Activated B cell treated with CpG ODN at 0.5 μM for 24 hours (primary cell): ENCODE measurements at regions not wholly inside any gene's neighbourhood (a gene's known extent, or its start where the extent isn't known, plus 50 kb on each side); places are given as distances from the start of the nearest gene placed in this dataset.

ENCODE experiments used
- ATAC-seq: fragments of 200-7000 bp; cut with Tn5 transposase; one replicate; pipeline ENCODE4 v1.10.0; 2021; ENCODE audit warnings: low read depth, mild to moderate bottlenecking, moderate library complexity
- CTCF ChIA-PET: fragments of 350-600 bp; sonication (Branson Sonifier 250); formaldehyde crosslinking; loops from one replicate; lab custom pipeline; 2021; ENCODE audit warnings: antibody characterized with exemption; lab: Charles Lee
- POLR2A ChIA-PET: fragments of 350-600 bp; sonication (Branson Sonifier 250); formaldehyde crosslinking; loops from one replicate; lab custom pipeline; 2021; ENCODE audit warnings: antibody characterized with exemption; lab: Charles Lee
- DNase-seq: peaks from one replicate; pipeline ENCODE4 v3.0.0; 2022
- H3K27ac Mint-ChIP-seq: one replicate; pipeline ENCODE4 v1.8.0; 2020; ENCODE audit warnings: mixed read lengths
- H3K27me3 Mint-ChIP-seq: one replicate; pipeline ENCODE4 v1.8.0; 2021; ENCODE audit warnings: mixed read lengths
- H3K36me3 Mint-ChIP-seq: one replicate; pipeline ENCODE4 v1.8.0; 2021; ENCODE audit warnings: low read depth, mixed read lengths
- H3K4me1 Mint-ChIP-seq: one replicate; pipeline ENCODE4 v1.8.0; 2021; ENCODE audit warnings: mixed read lengths
- H3K4me3 Mint-ChIP-seq: one replicate; pipeline ENCODE4 v1.8.0; 2020; ENCODE audit warnings: mild to moderate bottlenecking, mixed read lengths
- H3K9me3 Mint-ChIP-seq: one replicate; pipeline ENCODE4 v1.8.0; 2020; ENCODE audit warnings: mixed read lengths
- intact Hi-C: fragments of 100-400 bp; cut with micrococcal nuclease; formaldehyde crosslinking; loops from one replicate; pipeline ENCODE4 v1.15.1; 2024
- TF ChIP-seq, protein P1 (sequence below): fragments of 200-600 bp; IDR thresholded peaks from one replicate; pipeline ENCODE4 v1.8.0; 2022; ENCODE audit warnings: antibody characterized with exemption, mild to moderate bottlenecking

DNA sequence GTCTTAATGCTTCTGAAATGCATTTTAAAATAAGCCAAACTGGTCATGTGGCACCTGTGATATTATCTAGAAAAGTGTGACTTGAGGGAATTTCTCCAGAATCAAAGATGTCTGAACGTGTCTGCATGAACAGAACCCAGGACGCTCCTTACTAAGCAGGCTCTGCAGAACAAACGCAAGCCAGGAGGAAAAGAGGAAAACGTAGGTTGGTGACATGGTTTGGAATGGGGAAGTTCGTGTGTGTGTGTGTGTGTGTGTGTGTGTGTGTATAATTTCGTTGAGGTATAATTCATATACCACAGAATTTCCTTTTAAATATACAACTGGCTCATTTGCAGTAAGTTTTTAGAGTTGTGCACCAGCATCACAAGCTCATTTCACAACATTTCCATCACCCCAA lies 200.5 kb upstream of the FOXQ1 start:
- no peaks in the 10 kb centered on the region for H3K36me3 Mint-ChIP-seq
- H3K27me3 Mint-ChIP-seq, result peaks cover 4% of the 10 kb centered on the region
- intact Hi-C loops, result no loop called here
- DNase-seq (no peak), ATAC-seq (no peak)
- POLR2A ChIA-PET, result no interaction called here
- no peak overlapping the region for H3K27ac Mint-ChIP-seq
- H3K4me1 Mint-ChIP-seq, result no peaks in the 10 kb centered on the region
- CTCF ChIA-PET, result no interaction called here
- TF ChIP-seq, protein P1, sequence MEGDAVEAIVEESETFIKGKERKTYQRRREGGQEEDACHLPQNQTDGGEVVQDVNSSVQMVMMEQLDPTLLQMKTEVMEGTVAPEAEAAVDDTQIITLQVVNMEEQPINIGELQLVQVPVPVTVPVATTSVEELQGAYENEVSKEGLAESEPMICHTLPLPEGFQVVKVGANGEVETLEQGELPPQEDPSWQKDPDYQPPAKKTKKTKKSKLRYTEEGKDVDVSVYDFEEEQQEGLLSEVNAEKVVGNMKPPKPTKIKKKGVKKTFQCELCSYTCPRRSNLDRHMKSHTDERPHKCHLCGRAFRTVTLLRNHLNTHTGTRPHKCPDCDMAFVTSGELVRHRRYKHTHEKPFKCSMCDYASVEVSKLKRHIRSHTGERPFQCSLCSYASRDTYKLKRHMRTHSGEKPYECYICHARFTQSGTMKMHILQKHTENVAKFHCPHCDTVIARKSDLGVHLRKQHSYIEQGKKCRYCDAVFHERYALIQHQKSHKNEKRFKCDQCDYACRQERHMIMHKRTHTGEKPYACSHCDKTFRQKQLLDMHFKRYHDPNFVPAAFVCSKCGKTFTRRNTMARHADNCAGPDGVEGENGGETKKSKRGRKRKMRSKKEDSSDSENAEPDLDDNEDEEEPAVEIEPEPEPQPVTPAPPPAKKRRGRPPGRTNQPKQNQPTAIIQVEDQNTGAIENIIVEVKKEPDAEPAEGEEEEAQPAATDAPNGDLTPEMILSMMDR, result no peak
- H3K9me3 Mint-ChIP-seq, result no peaks in the 10 kb centered on the region
- H3K4me3 Mint-ChIP-seq, result no peak overlapping the region

DNA sequence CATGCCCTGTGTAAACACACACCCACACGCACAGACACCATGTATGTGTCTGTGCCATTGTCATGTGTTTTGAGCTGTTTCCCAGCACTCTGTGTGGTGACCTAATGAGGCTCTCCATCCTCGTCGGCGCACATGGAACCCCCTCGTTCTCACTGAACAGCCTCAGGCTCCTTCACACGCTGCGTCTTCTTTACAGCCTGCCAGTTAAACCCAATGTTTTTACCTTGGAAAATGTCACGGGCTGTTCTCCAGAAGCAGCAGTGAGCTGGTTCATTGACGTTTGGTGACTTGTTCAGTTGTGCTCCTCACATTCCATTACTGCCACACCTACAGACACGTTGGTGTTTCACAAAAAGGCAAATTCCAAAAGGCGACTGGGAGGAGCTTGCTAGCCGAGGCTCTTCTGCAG lies 201.0 kb upstream of the FOXQ1 start:
- CTCF ChIA-PET, result no interaction called here
- Mint-ChIP-seq H3K36me3 (no peaks in the 10 kb centered on the region), H3K27ac (no peak overlapping the region), H3K9me3 (no peaks in the 10 kb centered on the region), H3K4me1 (no peaks in the 10 kb centered on the region), H3K27me3 (peaks cover 6% of the 10 kb centered on the region), H3K4me3 (no peak overlapping the region)
- intact Hi-C loops, result no loop called here
- POLR2A ChIA-PET, result no interaction called here
- DNase-seq (no peak), ATAC-seq (no peak)
- TF ChIP-seq, protein P1, result no peak

DNA sequence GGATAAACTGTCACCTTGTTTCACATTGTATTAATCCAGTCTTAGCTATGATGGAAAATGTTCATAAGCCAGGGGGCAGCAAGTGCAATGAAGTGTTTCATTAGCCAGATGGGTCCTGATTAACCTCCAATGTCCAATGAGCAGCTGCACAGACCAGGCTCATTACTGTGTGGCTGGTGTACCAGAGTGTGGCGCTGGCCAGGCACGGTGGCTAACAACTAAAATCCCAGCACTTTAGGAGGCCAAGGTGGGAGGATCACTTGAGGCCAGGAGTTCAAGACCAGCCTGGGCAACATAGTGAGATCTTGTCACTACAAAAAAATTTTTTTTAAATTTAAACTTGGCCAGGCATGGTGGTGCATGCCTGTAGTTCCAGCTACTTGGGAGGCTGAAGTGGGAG lies 201.7 kb upstream of the FOXQ1 start:
- H3K27me3 Mint-ChIP-seq, result peaks cover 8% of the 10 kb centered on the region
- ATAC-seq (no peak), DNase-seq (no peak)
- H3K4me3 Mint-ChIP-seq, result no peak overlapping the region
- intact Hi-C loops, result no loop called here
- CTCF ChIA-PET, result no interaction called here
- POLR2A ChIA-PET, result no interaction called here
- H3K4me1 Mint-ChIP-seq, result no peaks in the 10 kb centered on the region
- no peak overlapping the region for H3K27ac Mint-ChIP-seq
- TF ChIP-seq, protein P1, result no peak
- H3K9me3 Mint-ChIP-seq, result no peaks in the 10 kb centered on the region
- no peaks in the 10 kb centered on the region for H3K36me3 Mint-ChIP-seq

DNA sequence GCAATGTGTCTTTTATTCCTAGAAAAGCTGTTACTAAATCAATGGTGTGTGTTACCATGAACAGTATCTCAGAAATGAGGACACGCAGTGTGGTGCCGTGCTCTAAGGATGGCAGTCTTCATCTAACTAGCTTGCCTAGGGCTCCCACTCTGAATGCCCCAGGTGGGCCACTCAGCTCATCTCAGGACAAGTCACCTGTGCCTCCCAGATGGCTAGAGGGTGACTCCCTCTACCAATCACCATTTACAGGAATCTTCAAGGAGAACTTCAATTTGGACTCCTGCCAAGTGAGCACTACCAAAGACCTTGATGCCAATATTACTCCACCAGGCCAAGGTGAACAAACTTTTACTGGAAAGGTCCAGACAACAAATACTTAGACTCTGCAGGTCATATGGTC lies 202.8 kb upstream of the FOXQ1 start:
- no peak for ATAC-seq
- Mint-ChIP-seq H3K27me3 (peaks cover 6% of the 10 kb centered on the region), H3K27ac (no peak overlapping the region), H3K4me3 (no peak overlapping the region), H3K36me3 (no peaks in the 10 kb centered on the region), H3K9me3 (no peaks in the 10 kb centered on the region), H3K4me1 (no peaks in the 10 kb centered on the region)
- intact Hi-C loops, result no loop called here
- no peak for DNase-seq
- POLR2A ChIA-PET, result no interaction called here
- TF ChIP-seq, protein P1, result no peak
- CTCF ChIA-PET, result no interaction called here

DNA sequence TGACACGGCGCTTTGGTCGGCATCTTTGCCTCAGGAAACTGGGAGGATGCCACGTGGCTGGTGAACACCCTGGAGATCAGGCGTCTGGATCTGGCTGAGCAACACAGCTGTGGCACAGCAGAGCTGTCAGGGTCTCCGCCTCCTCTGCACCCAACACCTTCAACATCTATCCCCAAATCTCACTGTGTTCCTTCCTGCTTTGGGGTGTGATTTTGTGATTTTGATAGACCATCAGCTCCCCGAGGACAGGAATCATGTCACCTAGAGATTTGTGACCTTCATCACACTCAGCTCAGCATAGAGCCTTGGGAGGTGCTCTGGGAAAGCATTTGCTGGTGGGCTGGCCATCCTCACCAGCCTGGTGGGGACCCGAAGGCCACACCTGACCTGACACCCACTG lies 203.7 kb upstream of the FOXQ1 start:
- Mint-ChIP-seq H3K4me3 (no peak overlapping the region), H3K9me3 (no peaks in the 10 kb centered on the region), H3K36me3 (no peaks in the 10 kb centered on the region), H3K4me1 (no peaks in the 10 kb centered on the region), H3K27ac (no peak overlapping the region), H3K27me3 (peaks cover 6% of the 10 kb centered on the region)
- intact Hi-C loops, result no loop called here
- POLR2A ChIA-PET, result no interaction called here
- CTCF ChIA-PET, result no interaction called here
- TF ChIP-seq, protein P1, result no peak
- DNase-seq (no peak), ATAC-seq (no peak)
